ENCODE measurements at regions not wholly inside any gene's neighbourhood (a gene's known extent, or its start where the extent isn't known, plus 50 kb on each side); places are given as distances from the start of the nearest gene placed in this dataset.
"Not testable (repeated sequence)": the region's sequence is repeated elsewhere in the genome, so short reads cannot be mapped to it uniquely, and the experiment has no call there.

DNA sequence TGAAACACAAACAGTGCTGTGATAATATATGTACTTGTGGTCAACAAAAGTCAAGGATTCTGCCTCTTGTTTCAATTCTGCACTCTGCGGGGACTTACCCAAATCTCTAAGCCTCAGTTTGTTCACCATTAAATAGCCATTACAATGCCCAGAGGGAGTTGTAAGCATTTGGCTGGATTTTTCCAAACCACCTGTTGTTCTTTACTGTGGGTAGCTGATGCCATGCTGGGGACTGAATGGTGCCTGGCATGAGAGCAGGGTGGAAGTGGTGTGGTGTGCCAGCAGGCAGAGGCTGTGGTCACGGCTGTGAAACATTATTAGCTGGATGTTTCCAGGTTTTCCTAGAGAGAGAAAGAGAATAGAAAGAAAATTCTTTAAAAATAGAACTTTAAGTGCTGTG lies 60.7 kb upstream of the PAK3 start:
- TF ChIP-seq POLR2A (IDR thresholded peaks at IDR 0.05) = no peak
- TF ChIP-seq, protein P1, sequence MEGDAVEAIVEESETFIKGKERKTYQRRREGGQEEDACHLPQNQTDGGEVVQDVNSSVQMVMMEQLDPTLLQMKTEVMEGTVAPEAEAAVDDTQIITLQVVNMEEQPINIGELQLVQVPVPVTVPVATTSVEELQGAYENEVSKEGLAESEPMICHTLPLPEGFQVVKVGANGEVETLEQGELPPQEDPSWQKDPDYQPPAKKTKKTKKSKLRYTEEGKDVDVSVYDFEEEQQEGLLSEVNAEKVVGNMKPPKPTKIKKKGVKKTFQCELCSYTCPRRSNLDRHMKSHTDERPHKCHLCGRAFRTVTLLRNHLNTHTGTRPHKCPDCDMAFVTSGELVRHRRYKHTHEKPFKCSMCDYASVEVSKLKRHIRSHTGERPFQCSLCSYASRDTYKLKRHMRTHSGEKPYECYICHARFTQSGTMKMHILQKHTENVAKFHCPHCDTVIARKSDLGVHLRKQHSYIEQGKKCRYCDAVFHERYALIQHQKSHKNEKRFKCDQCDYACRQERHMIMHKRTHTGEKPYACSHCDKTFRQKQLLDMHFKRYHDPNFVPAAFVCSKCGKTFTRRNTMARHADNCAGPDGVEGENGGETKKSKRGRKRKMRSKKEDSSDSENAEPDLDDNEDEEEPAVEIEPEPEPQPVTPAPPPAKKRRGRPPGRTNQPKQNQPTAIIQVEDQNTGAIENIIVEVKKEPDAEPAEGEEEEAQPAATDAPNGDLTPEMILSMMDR (IDR thresholded peaks at IDR 0.05) = no peak
- Histone ChIP-seq H3K27ac (no peak overlapping the region), H3K4me1 (replicated peaks in 1 of 2) (no peaks in the 10 kb centered on the region), H3K4me3 (no peak overlapping the region), H3K9me3 (replicated peaks in 1 of 3) (no peaks in the 10 kb centered on the region), H3K36me3 (replicated peaks in 1 of 2) (no peaks in the 10 kb centered on the region), H3K27me3 (peaks cover 12% of the 10 kb centered on the region)
- no peak for DNase-seq
- 66 to 78% (median 70%) methylated on average over 2 of the region's 2 CpGs for WGBS, 4 donors
- intact Hi-C loops (cut with DNase I) = no loop called here

DNA sequence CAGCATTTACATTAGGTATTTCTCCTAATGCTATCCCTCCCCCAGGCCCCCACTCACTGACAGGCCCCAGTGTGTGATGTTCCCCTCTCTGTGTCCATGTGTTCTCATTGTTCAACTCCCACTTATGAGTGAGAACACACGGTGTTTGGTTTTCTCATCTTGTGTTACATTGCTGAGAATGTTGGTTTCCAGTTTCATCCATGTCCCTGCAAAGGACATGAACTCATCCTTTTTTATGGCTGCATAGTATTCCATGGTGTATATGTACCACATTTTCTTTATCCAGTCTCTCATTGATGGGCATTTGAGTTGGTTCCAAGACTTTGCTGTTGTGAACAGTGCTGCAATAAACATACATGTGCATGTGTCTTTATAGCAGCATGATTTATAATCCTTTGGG lies 73.0 kb upstream of the PAK3 start:
- 57 to 75% (median 72%) methylated on average over 1 of the region's 1 CpG for WGBS, 4 donors
- H3K9me3 ChIP-seq (replicated peaks in 1 of 3); H3K4me3 ChIP-seq; intact Hi-C loops (cut with DNase I); H3K36me3 ChIP-seq (replicated peaks in 1 of 2); DNase-seq; H3K27ac ChIP-seq; H3K27me3 ChIP-seq; H3K4me1 ChIP-seq (replicated peaks in 1 of 2): not testable (repeated sequence)

DNA sequence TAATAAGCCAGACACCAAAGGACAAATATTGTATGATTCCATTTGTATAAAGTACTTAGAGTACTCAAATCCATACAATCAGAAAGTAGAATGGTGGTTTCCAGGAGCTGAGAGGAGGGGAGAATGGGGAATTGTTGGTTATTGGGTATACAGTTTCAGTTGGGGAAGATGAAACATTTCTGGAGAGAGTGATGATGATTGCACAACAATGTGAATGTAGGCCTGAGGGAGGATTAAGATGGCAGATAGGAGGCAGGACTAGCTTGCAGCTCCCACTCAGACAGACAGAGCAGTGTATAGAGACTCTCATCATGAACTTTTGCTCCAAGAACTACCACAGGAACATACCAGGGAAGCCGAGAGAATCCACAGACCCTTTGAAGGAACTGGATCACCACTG lies 75.7 kb upstream of the PAK3 start:
- Histone ChIP-seq H3K27me3 (peaks cover 9% of the 10 kb centered on the region), H3K36me3 (replicated peaks in 1 of 2) (no peaks in the 10 kb centered on the region), H3K4me3 (no peak overlapping the region), H3K9me3 (replicated peaks in 1 of 3) (no peaks in the 10 kb centered on the region), H3K27ac (no peak overlapping the region), H3K4me1 (replicated peaks in 1 of 2) (no peaks in the 10 kb centered on the region)
- DNase-seq = no peak
- WGBS, 4 donors = 50 to 78% (median 59%) methylated on average over 1 of the region's 1 CpG; no CpG with 5 or more reads in 1 of the 4 donors
- intact Hi-C loops (cut with DNase I) = no loop called here
- TF ChIP-seq POLR2A (IDR thresholded peaks at IDR 0.05) = no peak
- TF ChIP-seq, protein P1 (IDR thresholded peaks at IDR 0.05) = no peak

DNA sequence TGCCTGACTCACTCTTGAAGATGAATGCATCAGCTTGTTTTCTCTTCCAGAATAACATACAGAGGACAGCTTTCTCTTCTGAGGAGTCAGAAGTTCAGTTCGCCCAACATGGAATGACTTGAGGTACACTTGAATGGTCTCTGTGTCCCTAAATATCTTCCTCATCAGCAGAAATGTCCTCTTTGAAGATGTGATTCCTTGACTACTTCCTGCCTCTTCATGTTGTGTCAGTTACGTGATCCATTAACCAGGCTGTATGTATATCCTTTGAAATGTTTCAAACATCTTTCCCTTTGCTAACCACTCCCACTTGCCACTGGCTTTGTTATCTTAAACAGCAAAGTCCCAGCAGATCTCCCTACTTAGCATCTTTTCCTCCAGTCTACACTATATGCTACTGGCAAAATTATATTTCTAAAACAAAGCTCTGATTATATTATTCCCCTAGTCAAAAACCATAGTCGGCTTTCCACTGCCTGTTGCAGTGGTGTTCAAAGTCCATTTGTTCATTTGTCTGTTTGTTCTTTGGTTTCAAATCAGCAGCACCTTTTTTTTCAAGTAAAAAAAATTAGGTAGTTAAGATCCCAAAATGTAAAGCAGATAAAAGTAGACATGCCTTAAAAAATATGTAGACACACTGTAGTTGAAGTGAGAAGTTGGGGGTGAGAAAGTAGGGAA lies 82.1 kb upstream of the PAK3 start:
- no peak for TF ChIP-seq POLR2A (IDR thresholded peaks at IDR 0.05)
- TF ChIP-seq, protein P1 (IDR thresholded peaks at IDR 0.05) = no peak
- WGBS, 4 donors = 56 to 72% (median 66%) methylated on average over 3 of the region's 3 CpGs
- H3K36me3 ChIP-seq (replicated peaks in 1 of 2) = no peaks in the 10 kb centered on the region

DNA sequence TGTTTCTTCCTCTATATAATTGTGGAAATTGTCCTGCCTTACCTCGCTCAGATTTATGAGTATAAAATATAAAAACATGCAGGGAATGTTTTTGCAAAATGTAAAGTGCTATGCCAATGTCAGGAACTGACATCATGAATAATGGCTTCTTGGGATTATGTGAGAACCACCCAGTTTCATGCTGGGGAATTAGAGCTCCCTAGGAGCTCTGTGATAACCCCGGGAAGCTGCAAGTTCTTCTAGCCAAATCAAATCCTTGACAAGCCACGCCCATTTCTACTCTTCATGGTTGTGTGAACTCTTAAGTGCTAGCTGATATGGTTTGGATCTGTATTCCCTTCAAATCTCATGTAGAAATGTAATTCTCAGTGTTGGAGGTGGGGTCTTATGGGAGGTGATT lies 85.9 kb upstream of the PAK3 start:
- H3K27me3 ChIP-seq = peaks cover 12% of the 10 kb centered on the region
- H3K36me3 ChIP-seq (replicated peaks in 1 of 2) = no peaks in the 10 kb centered on the region
- H3K4me3 ChIP-seq = no peak overlapping the region
- TF ChIP-seq, protein P1 (IDR thresholded peaks at IDR 0.05) = no peak
- no peak for TF ChIP-seq POLR2A (IDR thresholded peaks at IDR 0.05)
- intact Hi-C loops (cut with DNase I) = no loop called here
- DNase-seq = no peak
- no peak overlapping the region for H3K27ac ChIP-seq
- no peaks in the 10 kb centered on the region for H3K9me3 ChIP-seq (replicated peaks in 1 of 3)
- H3K4me1 ChIP-seq (replicated peaks in 1 of 2) = no peaks in the 10 kb centered on the region
- WGBS, 4 donors = 49 to 52% (median 51%) methylated on average over 3 of the region's 3 CpGs

More for the DNA sequence above, 82.1 kb upstream of the PAK3 start:
- no peaks in the 10 kb centered on the region for H3K9me3 ChIP-seq (replicated peaks in 1 of 3)
- no peak overlapping the region for H3K27ac ChIP-seq
- intact Hi-C loops (cut with DNase I) = no loop called here
- peaks cover 16% of the 10 kb centered on the region for H3K27me3 ChIP-seq
- H3K4me1 ChIP-seq (replicated peaks in 1 of 2) = no peaks in the 10 kb centered on the region
- DNase-seq = no peak
- no peak overlapping the region for H3K4me3 ChIP-seq

Data from adrenal gland (tissue), 9 donors.